ENCODE measurements at regions not wholly inside any gene's neighbourhood (a gene's known extent, or its start where the extent isn't known, plus 50 kb on each side); places are given as distances from the start of the nearest gene placed in this dataset.

DNA sequence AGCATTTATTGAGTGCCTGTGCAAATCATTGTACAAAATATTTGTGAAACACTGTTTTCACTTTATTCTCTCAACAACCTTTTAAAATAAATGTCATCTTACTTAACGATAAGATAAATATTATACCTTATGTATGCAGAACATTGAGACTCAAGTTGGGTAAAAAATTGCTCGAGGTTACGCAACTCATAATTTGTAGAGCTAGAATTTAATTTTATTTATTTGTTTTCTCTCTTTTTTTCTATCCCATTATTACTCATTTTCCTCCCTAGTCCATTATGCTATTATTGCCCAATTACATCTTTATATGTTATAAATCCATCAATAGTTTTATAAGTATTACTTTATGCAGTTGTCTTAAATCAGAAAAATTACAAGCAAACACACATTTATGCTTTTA lies 77.4 kb upstream of the ELOVL5 start:
- TF ChIP-seq EP300 (IDR thresholded peaks at IDR 0.05) (no peak), POLR2A (IDR thresholded peaks at IDR 0.05) (no peak)
- TF ChIP-seq, protein P1, sequence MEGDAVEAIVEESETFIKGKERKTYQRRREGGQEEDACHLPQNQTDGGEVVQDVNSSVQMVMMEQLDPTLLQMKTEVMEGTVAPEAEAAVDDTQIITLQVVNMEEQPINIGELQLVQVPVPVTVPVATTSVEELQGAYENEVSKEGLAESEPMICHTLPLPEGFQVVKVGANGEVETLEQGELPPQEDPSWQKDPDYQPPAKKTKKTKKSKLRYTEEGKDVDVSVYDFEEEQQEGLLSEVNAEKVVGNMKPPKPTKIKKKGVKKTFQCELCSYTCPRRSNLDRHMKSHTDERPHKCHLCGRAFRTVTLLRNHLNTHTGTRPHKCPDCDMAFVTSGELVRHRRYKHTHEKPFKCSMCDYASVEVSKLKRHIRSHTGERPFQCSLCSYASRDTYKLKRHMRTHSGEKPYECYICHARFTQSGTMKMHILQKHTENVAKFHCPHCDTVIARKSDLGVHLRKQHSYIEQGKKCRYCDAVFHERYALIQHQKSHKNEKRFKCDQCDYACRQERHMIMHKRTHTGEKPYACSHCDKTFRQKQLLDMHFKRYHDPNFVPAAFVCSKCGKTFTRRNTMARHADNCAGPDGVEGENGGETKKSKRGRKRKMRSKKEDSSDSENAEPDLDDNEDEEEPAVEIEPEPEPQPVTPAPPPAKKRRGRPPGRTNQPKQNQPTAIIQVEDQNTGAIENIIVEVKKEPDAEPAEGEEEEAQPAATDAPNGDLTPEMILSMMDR (IDR thresholded peaks at IDR 0.05), result no peak
